HEK293 (cell line): ENCODE measurements at regions not wholly inside any gene's neighbourhood (a gene's known extent, or its start where the extent isn't known, plus 50 kb on each side); places are given as distances from the start of the nearest gene placed in this dataset.

Source experiments
- CTCF ChIA-PET: fragments of 350-600 bp; formaldehyde crosslinking; extraction: SDS; loops from one replicate; lab custom pipeline; 2021; ENCODE audit warnings: antibody characterized with exemption; lab: Yijun Ruan, JAX
- POLR2A ChIA-PET: fragments of 300-600 bp; formaldehyde crosslinking; extraction: SDS; loops from one replicate; lab custom pipeline; 2020; ENCODE audit warnings: antibody characterized with exemption, inconsistent platforms; lab: Yijun Ruan, JAX
- H3K27ac ChIP-seq: fragments of 200-500 bp; sonication (Bioruptor generic); 2 replicates; pipeline ENCODE4 v1.5.1; 2014; ENCODE audit warnings: low read depth, low read length, control low read depth, inconsistent platforms; ENCODE audit errors: extremely low read depth
- H3K36me3 ChIP-seq, 2 experiments: fragments of 200-500 bp in 1 of 2; sonication (Bioruptor generic) in 1 of 2; 1 replicate in 1 of 2; 2 replicates in 1 of 2; pipeline ENCODE4 v1.5.1; 2014 to 2017; ENCODE audit warnings: inconsistent platforms in 2 of 2, low read length in 2 of 2; ENCODE audit not compliant: control insufficient read depth in 2 of 2, insufficient read depth in 1 of 2
- H3K4me1 ChIP-seq: fragments of 200-500 bp; sonication (Bioruptor generic); 2 replicates; pipeline ENCODE4 v1.5.1; 2014; ENCODE audit warnings: mild to moderate bottlenecking, low read length, inconsistent platforms; ENCODE audit not compliant: control insufficient read depth, insufficient read depth
- H3K4me3 ChIP-seq: 2 replicates; pipeline ENCODE4 v1.5.1; 2011; ENCODE audit warnings: low read depth, mild to moderate bottlenecking, control low read depth, low read length, moderate library complexity
- H3K9me3 ChIP-seq: fragments of 200-500 bp; sonication (Bioruptor generic); 2 replicates; pipeline ENCODE4 v1.5.1; 2014; ENCODE audit warnings: low read depth, low read length, inconsistent platforms; ENCODE audit not compliant: control insufficient read depth, insufficient read depth
- REPIN1 ChIP-seq: fragments of 450-650 bp; formaldehyde crosslinking; IDR thresholded peaks from 2 replicates; pipeline ENCODE4 v1.5.1; 2017; ENCODE audit warnings: missing biosample characterization, missing genetic modification characterization, low read depth
- SP2 ChIP-seq: fragments of 450-650 bp; formaldehyde crosslinking; IDR thresholded peaks from 2 replicates; pipeline ENCODE4 v1.5.1; 2016; ENCODE audit warnings: missing biosample characterization, missing genetic modification characterization
- ZNF221 ChIP-seq: fragments of 450-650 bp; formaldehyde crosslinking; IDR thresholded peaks from 2 replicates; pipeline ENCODE4 v1.5.1; 2017; ENCODE audit warnings: missing biosample characterization, missing genetic modification characterization, borderline replicate concordance
- ZNF311 ChIP-seq: fragments of 450-650 bp; formaldehyde crosslinking; IDR thresholded peaks from 2 replicates; pipeline ENCODE4 v1.5.1; 2017; ENCODE audit warnings: missing biosample characterization, missing genetic modification characterization, borderline replicate concordance
- ZNF48 ChIP-seq: fragments of 450-650 bp; formaldehyde crosslinking; IDR thresholded peaks from 2 replicates; pipeline ENCODE4 v1.5.1; 2016; ENCODE audit warnings: missing biosample characterization, missing genetic modification characterization
- ZNF529 ChIP-seq: fragments of 450-650 bp; formaldehyde crosslinking; IDR thresholded peaks from 2 replicates; pipeline ENCODE4 v1.5.1; 2017; ENCODE audit warnings: missing genetic modification characterization, missing biosample characterization; ENCODE audit not compliant: insufficient replicate concordance
- ZNF548 ChIP-seq: fragments of 450-650 bp; formaldehyde crosslinking; IDR thresholded peaks from 2 replicates; pipeline ENCODE4 v1.5.1; 2016; ENCODE audit warnings: missing biosample characterization, missing genetic modification characterization
- ZNF549 ChIP-seq: fragments of 450-650 bp; IDR thresholded peaks from 2 replicates; pipeline ENCODE4 v1.5.1; 2018; ENCODE audit warnings: missing biosample characterization, missing genetic modification characterization, mild to moderate bottlenecking, inconsistent platforms, moderate library complexity
- ZNF560 ChIP-seq: fragments of 450-650 bp; formaldehyde crosslinking; IDR thresholded peaks from 2 replicates; pipeline ENCODE4 v1.5.1; 2017; ENCODE audit warnings: missing biosample characterization, missing genetic modification characterization, borderline replicate concordance
- ZSCAN16 ChIP-seq: fragments of 450-650 bp; formaldehyde crosslinking; IDR thresholded peaks from 2 replicates; pipeline ENCODE4 v1.5.1; 2016; ENCODE audit warnings: missing biosample characterization, missing genetic modification characterization
- ZSCAN23 ChIP-seq: fragments of 450-650 bp; formaldehyde crosslinking; IDR thresholded peaks from 2 replicates; pipeline ENCODE4 v1.5.1; 2016; ENCODE audit warnings: missing biosample characterization, missing genetic modification characterization
- TF ChIP-seq, protein P1 (sequence below): fragments of 450-650 bp; formaldehyde crosslinking; IDR thresholded peaks from 2 replicates; pipeline ENCODE4 v1.5.1; 2016; ENCODE audit warnings: missing biosample characterization, missing genetic modification characterization
- TF ChIP-seq, protein P2 (sequence below): fragments of 450-650 bp; formaldehyde crosslinking; IDR thresholded peaks from 2 replicates; pipeline ENCODE4 v1.5.1; 2016; ENCODE audit warnings: missing biosample characterization, missing genetic modification characterization
- TF ChIP-seq, protein P3 (sequence below): fragments of 450-650 bp; formaldehyde crosslinking; IDR thresholded peaks from 2 replicates; pipeline ENCODE4 v1.5.1; 2016; ENCODE audit warnings: missing biosample characterization, missing genetic modification characterization, borderline replicate concordance

DNA sequence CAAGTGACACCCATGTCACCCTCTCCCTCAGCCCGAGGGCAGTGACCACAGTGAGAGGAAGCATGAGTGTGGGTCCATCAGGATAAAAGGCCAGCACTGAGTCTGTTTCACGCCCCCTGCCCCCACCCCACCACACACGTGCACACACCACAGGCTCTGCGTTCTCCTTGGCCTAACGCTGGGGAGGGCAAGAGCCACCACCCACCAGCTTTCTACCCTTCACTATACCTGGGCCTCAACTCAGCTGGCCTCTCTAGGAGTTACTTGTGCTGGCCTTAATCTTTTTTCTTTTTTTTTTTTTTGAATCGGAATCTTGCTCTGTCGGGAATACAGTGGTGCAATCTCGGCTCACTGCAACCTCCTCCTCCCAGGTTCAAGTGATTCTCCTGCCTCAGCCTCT lies 140.5 kb downstream of the ZFP36L2 start:
- TF ChIP-seq SP2 = no peak
- TF ChIP-seq, protein P1, sequence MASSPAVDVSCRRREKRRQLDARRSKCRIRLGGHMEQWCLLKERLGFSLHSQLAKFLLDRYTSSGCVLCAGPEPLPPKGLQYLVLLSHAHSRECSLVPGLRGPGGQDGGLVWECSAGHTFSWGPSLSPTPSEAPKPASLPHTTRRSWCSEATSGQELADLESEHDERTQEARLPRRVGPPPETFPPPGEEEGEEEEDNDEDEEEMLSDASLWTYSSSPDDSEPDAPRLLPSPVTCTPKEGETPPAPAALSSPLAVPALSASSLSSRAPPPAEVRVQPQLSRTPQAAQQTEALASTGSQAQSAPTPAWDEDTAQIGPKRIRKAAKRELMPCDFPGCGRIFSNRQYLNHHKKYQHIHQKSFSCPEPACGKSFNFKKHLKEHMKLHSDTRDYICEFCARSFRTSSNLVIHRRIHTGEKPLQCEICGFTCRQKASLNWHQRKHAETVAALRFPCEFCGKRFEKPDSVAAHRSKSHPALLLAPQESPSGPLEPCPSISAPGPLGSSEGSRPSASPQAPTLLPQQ (tag by site-specific recombination) = no peak
- no peak for TF ChIP-seq ZSCAN16 (tag by site-specific recombination)
- no peak for TF ChIP-seq ZNF548
- TF ChIP-seq ZSCAN23 (tag by site-specific recombination) = no peak
- no peak for TF ChIP-seq ZNF549 (tag by site-specific recombination)
- TF ChIP-seq REPIN1 (tag by site-specific recombination) = no peak
- H3K4me3 ChIP-seq = no peak overlapping the region
- H3K9me3 ChIP-seq = no peaks in the 10 kb centered on the region
- H3K27ac ChIP-seq = no peak overlapping the region
- no peaks in the 10 kb centered on the region for H3K36me3 ChIP-seq
- ChIA-PET POLR2A (interaction anchor here (1.1 kb wide), 1 partner anchor 141 kb away, joined by 3 read pairs; no protein-coding TSS in a partner anchor), CTCF (no interaction called here)
- H3K4me1 ChIP-seq = no peaks in the 10 kb centered on the region

DNA sequence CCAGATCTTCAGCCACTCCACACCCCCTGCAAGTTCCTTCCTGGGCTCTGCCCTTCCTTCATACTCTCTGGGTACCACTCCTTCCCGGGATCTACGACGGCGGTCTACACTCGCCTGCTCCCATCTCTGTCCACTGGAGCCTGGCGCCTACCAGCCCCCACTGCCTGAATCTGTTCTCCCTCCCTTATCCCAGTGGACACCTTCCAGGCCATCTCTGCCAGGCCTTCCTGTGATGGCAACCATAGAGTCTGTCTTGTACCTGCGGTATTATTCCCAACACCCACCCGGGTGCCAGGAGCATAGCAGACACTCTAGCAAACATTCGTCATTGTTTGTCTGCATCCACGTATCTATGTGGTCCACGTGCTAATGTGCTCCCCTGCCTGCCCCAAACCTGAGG lies 140.9 kb downstream of the ZFP36L2 start:
- POLR2A ChIA-PET = no interaction called here
- no peaks in the 10 kb centered on the region for H3K36me3 ChIP-seq
- CTCF ChIA-PET = no interaction called here

DNA sequence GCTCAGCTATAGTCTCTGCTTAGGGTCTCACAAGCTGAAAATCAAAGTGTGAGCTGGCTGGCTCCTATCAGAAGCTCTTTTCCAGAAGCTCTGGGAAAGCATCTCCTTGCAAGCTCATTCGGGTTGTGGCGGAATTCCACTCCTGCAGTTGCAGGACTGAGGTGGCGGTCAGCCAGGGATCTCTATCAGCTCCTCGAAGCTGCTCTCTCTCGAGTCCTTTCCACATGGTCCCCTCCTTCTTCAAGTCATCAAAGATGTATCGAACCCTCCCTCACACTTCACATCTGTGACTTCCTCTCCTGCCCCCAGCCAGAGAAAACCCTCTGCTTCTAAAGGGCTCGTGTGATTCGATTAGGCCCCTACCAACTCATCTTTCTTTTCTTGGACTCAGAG lies 141.7 kb downstream of the ZFP36L2 start:
- Histone ChIP-seq H3K36me3 (no peaks in the 10 kb centered on the region), H3K27ac (no peak overlapping the region), H3K4me3 (no peak overlapping the region), H3K9me3 (no peaks in the 10 kb centered on the region), H3K4me1 (no peaks in the 10 kb centered on the region)
- TF ChIP-seq ZNF221 (tag by site-specific recombination) (no peak), ZNF311 (tag by site-specific recombination) (no peak), ZNF529 (tag by site-specific recombination) (no peak)
- TF ChIP-seq, protein P2, sequence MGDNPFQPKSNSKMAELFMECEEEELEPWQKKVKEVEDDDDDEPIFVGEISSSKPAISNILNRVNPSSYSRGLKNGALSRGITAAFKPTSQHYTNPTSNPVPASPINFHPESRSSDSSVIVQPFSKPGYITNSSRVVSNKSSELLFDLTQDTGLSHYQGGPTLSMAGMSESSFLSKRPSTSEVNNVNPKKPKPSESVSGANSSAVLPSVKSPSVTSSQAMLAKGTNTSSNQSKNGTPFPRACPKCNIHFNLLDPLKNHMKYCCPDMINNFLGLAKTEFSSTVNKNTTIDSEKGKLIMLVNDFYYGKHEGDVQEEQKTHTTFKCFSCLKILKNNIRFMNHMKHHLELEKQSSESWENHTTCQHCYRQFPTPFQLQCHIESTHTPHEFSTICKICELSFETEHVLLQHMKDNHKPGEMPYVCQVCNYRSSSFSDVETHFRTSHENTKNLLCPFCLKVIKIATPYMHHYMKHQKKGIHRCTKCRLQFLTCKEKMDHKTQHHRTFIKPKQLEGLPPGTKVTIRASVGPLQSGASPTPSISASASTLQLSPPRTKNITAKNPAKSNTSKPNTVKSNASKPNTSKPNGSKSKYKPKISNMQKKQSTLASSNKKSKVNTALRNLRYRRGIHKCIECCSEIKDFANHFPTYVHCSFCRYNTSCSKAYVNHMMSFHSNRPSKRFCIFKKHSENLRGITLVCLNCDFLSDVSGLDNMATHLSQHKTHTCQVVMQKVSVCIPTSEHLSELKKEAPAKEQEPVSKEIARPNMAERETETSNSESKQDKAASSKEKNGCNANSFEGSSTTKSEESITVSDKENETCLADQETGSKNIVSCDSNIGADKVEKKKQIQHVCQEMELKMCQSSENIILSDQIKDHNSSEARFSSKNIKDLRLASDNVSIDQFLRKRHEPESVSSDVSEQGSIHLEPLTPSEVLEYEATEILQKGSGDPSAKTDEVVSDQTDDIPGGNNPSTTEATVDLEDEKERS (tag by site-specific recombination) = no peak
- TF ChIP-seq, protein P3, sequence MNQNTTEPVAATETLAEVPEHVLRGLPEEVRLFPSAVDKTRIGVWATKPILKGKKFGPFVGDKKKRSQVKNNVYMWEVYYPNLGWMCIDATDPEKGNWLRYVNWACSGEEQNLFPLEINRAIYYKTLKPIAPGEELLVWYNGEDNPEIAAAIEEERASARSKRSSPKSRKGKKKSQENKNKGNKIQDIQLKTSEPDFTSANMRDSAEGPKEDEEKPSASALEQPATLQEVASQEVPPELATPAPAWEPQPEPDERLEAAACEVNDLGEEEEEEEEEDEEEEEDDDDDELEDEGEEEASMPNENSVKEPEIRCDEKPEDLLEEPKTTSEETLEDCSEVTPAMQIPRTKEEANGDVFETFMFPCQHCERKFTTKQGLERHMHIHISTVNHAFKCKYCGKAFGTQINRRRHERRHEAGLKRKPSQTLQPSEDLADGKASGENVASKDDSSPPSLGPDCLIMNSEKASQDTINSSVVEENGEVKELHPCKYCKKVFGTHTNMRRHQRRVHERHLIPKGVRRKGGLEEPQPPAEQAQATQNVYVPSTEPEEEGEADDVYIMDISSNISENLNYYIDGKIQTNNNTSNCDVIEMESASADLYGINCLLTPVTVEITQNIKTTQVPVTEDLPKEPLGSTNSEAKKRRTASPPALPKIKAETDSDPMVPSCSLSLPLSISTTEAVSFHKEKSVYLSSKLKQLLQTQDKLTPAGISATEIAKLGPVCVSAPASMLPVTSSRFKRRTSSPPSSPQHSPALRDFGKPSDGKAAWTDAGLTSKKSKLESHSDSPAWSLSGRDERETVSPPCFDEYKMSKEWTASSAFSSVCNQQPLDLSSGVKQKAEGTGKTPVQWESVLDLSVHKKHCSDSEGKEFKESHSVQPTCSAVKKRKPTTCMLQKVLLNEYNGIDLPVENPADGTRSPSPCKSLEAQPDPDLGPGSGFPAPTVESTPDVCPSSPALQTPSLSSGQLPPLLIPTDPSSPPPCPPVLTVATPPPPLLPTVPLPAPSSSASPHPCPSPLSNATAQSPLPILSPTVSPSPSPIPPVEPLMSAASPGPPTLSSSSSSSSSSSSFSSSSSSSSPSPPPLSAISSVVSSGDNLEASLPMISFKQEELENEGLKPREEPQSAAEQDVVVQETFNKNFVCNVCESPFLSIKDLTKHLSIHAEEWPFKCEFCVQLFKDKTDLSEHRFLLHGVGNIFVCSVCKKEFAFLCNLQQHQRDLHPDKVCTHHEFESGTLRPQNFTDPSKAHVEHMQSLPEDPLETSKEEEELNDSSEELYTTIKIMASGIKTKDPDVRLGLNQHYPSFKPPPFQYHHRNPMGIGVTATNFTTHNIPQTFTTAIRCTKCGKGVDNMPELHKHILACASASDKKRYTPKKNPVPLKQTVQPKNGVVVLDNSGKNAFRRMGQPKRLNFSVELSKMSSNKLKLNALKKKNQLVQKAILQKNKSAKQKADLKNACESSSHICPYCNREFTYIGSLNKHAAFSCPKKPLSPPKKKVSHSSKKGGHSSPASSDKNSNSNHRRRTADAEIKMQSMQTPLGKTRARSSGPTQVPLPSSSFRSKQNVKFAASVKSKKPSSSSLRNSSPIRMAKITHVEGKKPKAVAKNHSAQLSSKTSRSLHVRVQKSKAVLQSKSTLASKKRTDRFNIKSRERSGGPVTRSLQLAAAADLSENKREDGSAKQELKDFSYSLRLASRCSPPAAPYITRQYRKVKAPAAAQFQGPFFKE = no peak
- POLR2A ChIA-PET = no interaction called here
- CTCF ChIA-PET = interaction anchor here (0.7 kb wide), 1 partner anchor 120 kb away, joined by 3 read pairs; no protein-coding TSS in a partner anchor

More for the DNA sequence above, 140.9 kb downstream of the ZFP36L2 start:
- no peak overlapping the region for H3K27ac ChIP-seq
- H3K4me1 ChIP-seq = no peaks in the 10 kb centered on the region
- no peak for TF ChIP-seq ZNF560 (tag by site-specific recombination)
- TF ChIP-seq ZNF48 (tag by site-specific recombination) = no peak
- H3K4me3 ChIP-seq = no peak overlapping the region
- H3K9me3 ChIP-seq = no peaks in the 10 kb centered on the region
